Neural cell (in vitro differentiated cells): ENCODE measurements at regions not wholly inside any gene's neighbourhood (a gene's known extent, or its start where the extent isn't known, plus 50 kb on each side); places are given as distances from the start of the nearest gene placed in this dataset.

ENCODE experiments used
- H2AFZ ChIP-seq: fragments of 200-600, 300-800 bp; sonication (generic), shearing (Covaris generic); 2 replicates; pipeline ENCODE4 v1.6.0; 2014; ENCODE audit warnings: low read depth, mild to moderate bottlenecking, antibody characterized with exemption, low read length, moderate library complexity
- H3F3A ChIP-seq: fragments of 200-600 bp; shearing (Covaris generic); 2 replicates; pipeline ENCODE4 v1.6.1; 2016; ENCODE audit warnings: mild to moderate bottlenecking, moderate library complexity, mixed read lengths, antibody characterized with exemption, low read length; ENCODE audit not compliant: insufficient read depth, poor library complexity, severe bottlenecking
- H3K27ac ChIP-seq: fragments of 200-600, 300-800 bp; sonication (generic), shearing (Covaris generic); 2 replicates; pipeline ENCODE4 v1.5.1; 2014; ENCODE audit warnings: mild to moderate bottlenecking, low read length, moderate library complexity
- H3K27me3 ChIP-seq: fragments of 300-800, 200-600 bp; sonication (generic), shearing (Covaris generic); 2 replicates; pipeline ENCODE4 v1.6.0; 2014; ENCODE audit warnings: mild to moderate bottlenecking, low read depth, low read length, moderate library complexity; ENCODE audit not compliant: insufficient read depth
- H3K36me3 ChIP-seq: fragments of 300-800, 200-600 bp; sonication (generic), shearing (Covaris generic); 2 replicates; pipeline ENCODE4 v1.5.1; 2014; ENCODE audit warnings: mild to moderate bottlenecking, antibody characterized with exemption, low read length, moderate library complexity; ENCODE audit not compliant: insufficient read depth
- H3K4me2 ChIP-seq: fragments of 300-800, 200-600 bp; sonication (generic), shearing (Covaris generic); 2 replicates; pipeline ENCODE4 v1.6.0; 2014; ENCODE audit warnings: mild to moderate bottlenecking, low read length
- H3K4me3 ChIP-seq: fragments of 300-800, 200-600 bp; sonication (generic), shearing (Covaris generic); 2 replicates; pipeline ENCODE4 v1.5.1; 2014; ENCODE audit warnings: mild to moderate bottlenecking, low read length, moderate library complexity
- H3K79me2 ChIP-seq: fragments of 200-600 bp; shearing (Covaris generic); replicated peaks from 2 replicates; pipeline ENCODE4 v1.6.0; 2014; ENCODE audit warnings: mild to moderate bottlenecking, low read length, moderate library complexity; ENCODE audit not compliant: insufficient read depth
- H3K9ac ChIP-seq: fragments of 300-800, 200-600 bp; sonication (generic), shearing (Covaris generic); 2 replicates; pipeline ENCODE4 v1.6.1; 2016; ENCODE audit warnings: mild to moderate bottlenecking, low read length, mixed read lengths
- H3K9me2 ChIP-seq: fragments of 200-600 bp; shearing (Covaris generic); 2 replicates; pipeline ENCODE4 v1.6.1; 2016; ENCODE audit warnings: mild to moderate bottlenecking, low read length, mixed read lengths; ENCODE audit not compliant: insufficient read depth
- H3K9me3 ChIP-seq: fragments of 200-600, 300-800 bp; sonication (generic), shearing (Covaris generic); 2 replicates; pipeline ENCODE4 v1.6.1; 2016; ENCODE audit warnings: mild to moderate bottlenecking, mixed run types, low read length, moderate library complexity, mixed read lengths
- H4K20me1 ChIP-seq: fragments of 200-600 bp; shearing (Covaris generic); 2 replicates; pipeline ENCODE4 v1.6.1; 2016; ENCODE audit warnings: mild to moderate bottlenecking, mixed run types; ENCODE audit not compliant: insufficient read depth
- EP300 ChIP-seq: fragments of 450-650 bp; conservative IDR thresholded peaks from 2 replicates; pipeline ENCODE4 v1.6.1; 2014; ENCODE audit warnings: antibody characterized with exemption, mild to moderate bottlenecking, moderate library complexity; ENCODE audit not compliant: poor library complexity, severe bottlenecking
- EZH2 ChIP-seq: fragments of 200-600, 300-800 bp; shearing (Covaris generic), sonication (generic); IDR thresholded peaks from 2 replicates; pipeline ENCODE4 v1.6.1; 2014; ENCODE audit warnings: antibody characterized with exemption, low read length, borderline replicate concordance, mild to moderate bottlenecking; ENCODE audit not compliant: insufficient read depth, poor library complexity, severe bottlenecking
- MXI1 ChIP-seq: fragments of 450-650 bp; conservative IDR thresholded peaks from 2 replicates; pipeline ENCODE4 v1.6.1; 2014; ENCODE audit warnings: antibody characterized with exemption, mild to moderate bottlenecking; ENCODE audit not compliant: poor library complexity, severe bottlenecking
- POLR2AphosphoS5 ChIP-seq: IDR thresholded peaks from 2 replicates; pipeline ENCODE4 v1.6.1; 2012
- RAD21 ChIP-seq: fragments of 450-650 bp; conservative IDR thresholded peaks from 2 replicates; pipeline ENCODE4 v1.6.1; 2014; ENCODE audit warnings: antibody characterized with exemption, mild to moderate bottlenecking, moderate library complexity
- REST ChIP-seq: IDR thresholded peaks from 2 replicates; pipeline ENCODE4 v1.6.1; 2012; ENCODE audit warnings: borderline replicate concordance
- SMC3 ChIP-seq: fragments of 450-650 bp; conservative IDR thresholded peaks from 2 replicates; pipeline ENCODE4 v1.6.1; 2014; ENCODE audit warnings: antibody characterized with exemption, mild to moderate bottlenecking, moderate library complexity; ENCODE audit not compliant: poor library complexity
- TAF1 ChIP-seq: IDR thresholded peaks from 2 replicates; pipeline ENCODE4 v1.6.1; 2012; ENCODE audit warnings: low read depth
- TF ChIP-seq, protein P1 (sequence below): fragments of 450-650 bp; IDR thresholded peaks from 2 replicates; pipeline ENCODE4 v1.5.1; 2014; ENCODE audit warnings: antibody characterized with exemption, mild to moderate bottlenecking, moderate library complexity; ENCODE audit not compliant: poor library complexity, severe bottlenecking

GRCh38 chr2:223414646-223415045 is 187.5 kb downstream of the SCG2 start:
- H3K9me3 ChIP-seq, result no peaks in the 10 kb centered on the region
- no peak overlapping the region for H3K9ac ChIP-seq
- H3K79me2 ChIP-seq, result no peaks in the 10 kb centered on the region
- H3K9me2 ChIP-seq, result no peaks in the 10 kb centered on the region
- no peak overlapping the region for H3K27ac ChIP-seq
- H3K4me2 ChIP-seq, result no peak overlapping the region
- no peak overlapping the region for H2AFZ ChIP-seq
- H3K27me3 ChIP-seq, result no peaks in the 10 kb centered on the region
- no peaks in the 10 kb centered on the region for H3F3A ChIP-seq
- H3K4me3 ChIP-seq, result no peak overlapping the region
- no peaks in the 10 kb centered on the region for H3K36me3 ChIP-seq
- H4K20me1 ChIP-seq, result no peaks in the 10 kb centered on the region
- TF ChIP-seq SMC3 (no peak), EZH2 (no peak), REST (no peak), TAF1 (no peak), POLR2AphosphoS5 (no peak), RAD21 (no peak), MXI1 (no peak), EP300 (no peak)
- TF ChIP-seq, protein P1, sequence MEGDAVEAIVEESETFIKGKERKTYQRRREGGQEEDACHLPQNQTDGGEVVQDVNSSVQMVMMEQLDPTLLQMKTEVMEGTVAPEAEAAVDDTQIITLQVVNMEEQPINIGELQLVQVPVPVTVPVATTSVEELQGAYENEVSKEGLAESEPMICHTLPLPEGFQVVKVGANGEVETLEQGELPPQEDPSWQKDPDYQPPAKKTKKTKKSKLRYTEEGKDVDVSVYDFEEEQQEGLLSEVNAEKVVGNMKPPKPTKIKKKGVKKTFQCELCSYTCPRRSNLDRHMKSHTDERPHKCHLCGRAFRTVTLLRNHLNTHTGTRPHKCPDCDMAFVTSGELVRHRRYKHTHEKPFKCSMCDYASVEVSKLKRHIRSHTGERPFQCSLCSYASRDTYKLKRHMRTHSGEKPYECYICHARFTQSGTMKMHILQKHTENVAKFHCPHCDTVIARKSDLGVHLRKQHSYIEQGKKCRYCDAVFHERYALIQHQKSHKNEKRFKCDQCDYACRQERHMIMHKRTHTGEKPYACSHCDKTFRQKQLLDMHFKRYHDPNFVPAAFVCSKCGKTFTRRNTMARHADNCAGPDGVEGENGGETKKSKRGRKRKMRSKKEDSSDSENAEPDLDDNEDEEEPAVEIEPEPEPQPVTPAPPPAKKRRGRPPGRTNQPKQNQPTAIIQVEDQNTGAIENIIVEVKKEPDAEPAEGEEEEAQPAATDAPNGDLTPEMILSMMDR, result no peak

- no peak overlapping the region for H2AFZ ChIP-seq
- TF ChIP-seq POLR2AphosphoS5 (no peak), EZH2 (no peak), MXI1 (no peak), SMC3 (no peak), TAF1 (no peak), RAD21 (no peak), EP300 (no peak), REST (no peak)
- TF ChIP-seq, protein P1, result no peak
- H3K27ac ChIP-seq, result no peak overlapping the region
- H3K36me3 ChIP-seq, result no peaks in the 10 kb centered on the region
- H3K9ac ChIP-seq, result no peak overlapping the region
- no peaks in the 10 kb centered on the region for H3K27me3 ChIP-seq
- H3K4me2 ChIP-seq, result no peak overlapping the region
- no peaks in the 10 kb centered on the region for H4K20me1 ChIP-seq
- no peaks in the 10 kb centered on the region for H3F3A ChIP-seq
- H3K9me3 ChIP-seq, result no peaks in the 10 kb centered on the region
- H3K4me3 ChIP-seq, result no peak overlapping the region
- H3K9me2 ChIP-seq, result no peaks in the 10 kb centered on the region
- H3K79me2 ChIP-seq, result no peaks in the 10 kb centered on the region
Observed at GRCh38 chr2:223415071-223415470, 187.1 kb downstream of the SCG2 start.
